HepG2 (cell line): ENCODE measurements at regions not wholly inside any gene's neighbourhood (a gene's known extent, or its start where the extent isn't known, plus 50 kb on each side); places are given as distances from the start of the nearest gene placed in this dataset.
A peak's percentile ranks its signal among the peaks of the same experiment; 100 is the strongest.

Source experiments
- CBFB ChIP-seq: sonication (generic); formaldehyde crosslinking; IDR thresholded peaks from 2 replicates; pipeline ENCODE4 v1.4.0; 2020; ENCODE audit warnings: missing genetic modification reagents
- GFI1 ChIP-seq: sonication (generic); formaldehyde crosslinking; IDR thresholded peaks from 2 replicates; pipeline ENCODE4 v1.5.0; 2020; ENCODE audit warnings: missing genetic modification reagents, mild to moderate bottlenecking, borderline replicate concordance
- HDAC1 ChIP-seq: sonication (generic); formaldehyde crosslinking; IDR thresholded peaks from 2 replicates; pipeline ENCODE4 v1.5.1; 2020; ENCODE audit warnings: mild to moderate bottlenecking, missing genetic modification reagents
- HMG20A ChIP-seq: IDR thresholded peaks from 2 replicates; pipeline ENCODE4 v1.6.1; 2016; ENCODE audit warnings: borderline replicate concordance
- KLF11 ChIP-seq: IDR thresholded peaks from 2 replicates; pipeline ENCODE4 v1.6.1; 2016; ENCODE audit warnings: missing compliant biosample characterization
- MEIS1 ChIP-seq: sonication (generic); formaldehyde crosslinking; IDR thresholded peaks from 2 replicates; pipeline ENCODE4 v1.9.0; 2021; ENCODE audit warnings: mild to moderate bottlenecking, missing genetic modification reagents, moderate library complexity, borderline replicate concordance
- RFXAP ChIP-seq: sonication (generic); formaldehyde crosslinking; IDR thresholded peaks from 2 replicates; pipeline ENCODE4 v1.4.0; 2020; ENCODE audit warnings: missing genetic modification reagents, borderline replicate concordance
- ZBTB8A ChIP-seq: sonication (generic); formaldehyde crosslinking; IDR thresholded peaks from 2 replicates; pipeline ENCODE4 v1.4.0; 2020; ENCODE audit warnings: mild to moderate bottlenecking, low read depth, missing genetic modification reagents, borderline replicate concordance
- ZKSCAN8 ChIP-seq: IDR thresholded peaks from 2 replicates; pipeline ENCODE4 v1.6.1; 2016; ENCODE audit warnings: borderline replicate concordance, missing genetic modification reagents, missing compliant biosample characterization
- ZNF83 ChIP-seq: sonication (generic); formaldehyde crosslinking; IDR thresholded peaks from 2 replicates; pipeline ENCODE4 v1.4.0; 2020; ENCODE audit warnings: missing genetic modification reagents, mild to moderate bottlenecking, borderline replicate concordance
- TF ChIP-seq, protein P1 (sequence below): sonication (generic); formaldehyde crosslinking; IDR thresholded peaks from 2 replicates; pipeline ENCODE4 v1.4.0; 2020; ENCODE audit warnings: mild to moderate bottlenecking, missing genetic modification reagents
- TF ChIP-seq, protein P2 (sequence below): sonication (generic); formaldehyde crosslinking; IDR thresholded peaks from 2 replicates; pipeline ENCODE4 v1.5.0; 2020; ENCODE audit warnings: missing genetic modification reagents, mild to moderate bottlenecking, borderline replicate concordance
- TF ChIP-seq, protein P3 (sequence below): sonication (generic); formaldehyde crosslinking; IDR thresholded peaks from 2 replicates; pipeline ENCODE4 v1.4.0; 2020; ENCODE audit warnings: missing genetic modification reagents, low read depth, mild to moderate bottlenecking, borderline replicate concordance
- TF ChIP-seq, protein P4 (sequence below), 2 experiments: IDR thresholded peaks; 2 replicates each; pipeline ENCODE4 v1.6.1; 2011 to 2012; ENCODE audit warnings: low read length in 2 of 2, borderline replicate concordance in 1 of 2, low read depth in 1 of 2, mild to moderate bottlenecking in 1 of 2, moderate library complexity in 1 of 2

DNA sequence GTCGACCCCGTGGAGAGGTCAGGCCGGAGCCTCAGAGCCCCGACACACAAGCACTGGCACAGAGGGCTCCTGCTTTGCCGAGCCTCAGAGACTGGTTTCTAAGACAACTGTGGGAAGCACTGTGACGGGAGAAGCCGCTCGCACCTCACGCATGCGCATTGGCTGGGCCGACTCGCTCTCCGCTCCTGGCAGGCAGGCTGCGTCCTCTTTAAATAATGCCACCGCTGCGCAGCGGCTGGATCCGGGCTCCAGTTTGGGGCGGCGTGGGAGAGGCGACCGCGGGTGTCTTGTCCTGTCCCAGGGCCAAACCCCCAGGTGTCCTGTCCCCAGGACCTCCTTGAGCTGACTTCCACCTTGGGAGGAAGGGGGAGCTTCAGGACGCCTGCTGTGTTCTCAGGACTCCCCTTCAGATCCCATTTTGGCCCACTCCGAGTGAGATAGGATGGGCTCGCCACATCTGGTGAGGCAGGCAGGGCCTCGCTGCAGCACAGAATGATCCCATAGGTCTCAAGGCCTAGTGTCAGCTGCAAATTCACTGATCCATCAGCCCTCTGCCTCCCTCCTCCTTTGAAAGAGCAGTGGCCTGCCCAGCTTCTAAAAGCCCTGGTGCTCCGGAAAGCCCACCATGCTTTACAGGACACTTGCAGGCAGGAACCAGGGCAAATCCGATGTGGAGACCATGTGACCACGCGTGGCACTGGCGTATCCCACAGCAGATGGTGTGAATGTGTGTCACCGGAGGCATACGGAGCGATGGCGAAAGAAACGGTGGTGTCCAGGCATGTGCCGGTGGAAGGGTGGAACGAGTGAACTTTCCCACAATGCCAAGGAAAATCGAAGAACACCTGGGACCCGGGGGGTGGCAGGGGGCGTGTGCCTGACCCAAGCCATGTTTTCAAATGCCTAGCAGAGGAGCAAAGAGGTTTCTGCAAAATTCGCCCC lies 169.3 kb upstream of the ZNF337 start (continued):
- TF ChIP-seq, protein P1, sequence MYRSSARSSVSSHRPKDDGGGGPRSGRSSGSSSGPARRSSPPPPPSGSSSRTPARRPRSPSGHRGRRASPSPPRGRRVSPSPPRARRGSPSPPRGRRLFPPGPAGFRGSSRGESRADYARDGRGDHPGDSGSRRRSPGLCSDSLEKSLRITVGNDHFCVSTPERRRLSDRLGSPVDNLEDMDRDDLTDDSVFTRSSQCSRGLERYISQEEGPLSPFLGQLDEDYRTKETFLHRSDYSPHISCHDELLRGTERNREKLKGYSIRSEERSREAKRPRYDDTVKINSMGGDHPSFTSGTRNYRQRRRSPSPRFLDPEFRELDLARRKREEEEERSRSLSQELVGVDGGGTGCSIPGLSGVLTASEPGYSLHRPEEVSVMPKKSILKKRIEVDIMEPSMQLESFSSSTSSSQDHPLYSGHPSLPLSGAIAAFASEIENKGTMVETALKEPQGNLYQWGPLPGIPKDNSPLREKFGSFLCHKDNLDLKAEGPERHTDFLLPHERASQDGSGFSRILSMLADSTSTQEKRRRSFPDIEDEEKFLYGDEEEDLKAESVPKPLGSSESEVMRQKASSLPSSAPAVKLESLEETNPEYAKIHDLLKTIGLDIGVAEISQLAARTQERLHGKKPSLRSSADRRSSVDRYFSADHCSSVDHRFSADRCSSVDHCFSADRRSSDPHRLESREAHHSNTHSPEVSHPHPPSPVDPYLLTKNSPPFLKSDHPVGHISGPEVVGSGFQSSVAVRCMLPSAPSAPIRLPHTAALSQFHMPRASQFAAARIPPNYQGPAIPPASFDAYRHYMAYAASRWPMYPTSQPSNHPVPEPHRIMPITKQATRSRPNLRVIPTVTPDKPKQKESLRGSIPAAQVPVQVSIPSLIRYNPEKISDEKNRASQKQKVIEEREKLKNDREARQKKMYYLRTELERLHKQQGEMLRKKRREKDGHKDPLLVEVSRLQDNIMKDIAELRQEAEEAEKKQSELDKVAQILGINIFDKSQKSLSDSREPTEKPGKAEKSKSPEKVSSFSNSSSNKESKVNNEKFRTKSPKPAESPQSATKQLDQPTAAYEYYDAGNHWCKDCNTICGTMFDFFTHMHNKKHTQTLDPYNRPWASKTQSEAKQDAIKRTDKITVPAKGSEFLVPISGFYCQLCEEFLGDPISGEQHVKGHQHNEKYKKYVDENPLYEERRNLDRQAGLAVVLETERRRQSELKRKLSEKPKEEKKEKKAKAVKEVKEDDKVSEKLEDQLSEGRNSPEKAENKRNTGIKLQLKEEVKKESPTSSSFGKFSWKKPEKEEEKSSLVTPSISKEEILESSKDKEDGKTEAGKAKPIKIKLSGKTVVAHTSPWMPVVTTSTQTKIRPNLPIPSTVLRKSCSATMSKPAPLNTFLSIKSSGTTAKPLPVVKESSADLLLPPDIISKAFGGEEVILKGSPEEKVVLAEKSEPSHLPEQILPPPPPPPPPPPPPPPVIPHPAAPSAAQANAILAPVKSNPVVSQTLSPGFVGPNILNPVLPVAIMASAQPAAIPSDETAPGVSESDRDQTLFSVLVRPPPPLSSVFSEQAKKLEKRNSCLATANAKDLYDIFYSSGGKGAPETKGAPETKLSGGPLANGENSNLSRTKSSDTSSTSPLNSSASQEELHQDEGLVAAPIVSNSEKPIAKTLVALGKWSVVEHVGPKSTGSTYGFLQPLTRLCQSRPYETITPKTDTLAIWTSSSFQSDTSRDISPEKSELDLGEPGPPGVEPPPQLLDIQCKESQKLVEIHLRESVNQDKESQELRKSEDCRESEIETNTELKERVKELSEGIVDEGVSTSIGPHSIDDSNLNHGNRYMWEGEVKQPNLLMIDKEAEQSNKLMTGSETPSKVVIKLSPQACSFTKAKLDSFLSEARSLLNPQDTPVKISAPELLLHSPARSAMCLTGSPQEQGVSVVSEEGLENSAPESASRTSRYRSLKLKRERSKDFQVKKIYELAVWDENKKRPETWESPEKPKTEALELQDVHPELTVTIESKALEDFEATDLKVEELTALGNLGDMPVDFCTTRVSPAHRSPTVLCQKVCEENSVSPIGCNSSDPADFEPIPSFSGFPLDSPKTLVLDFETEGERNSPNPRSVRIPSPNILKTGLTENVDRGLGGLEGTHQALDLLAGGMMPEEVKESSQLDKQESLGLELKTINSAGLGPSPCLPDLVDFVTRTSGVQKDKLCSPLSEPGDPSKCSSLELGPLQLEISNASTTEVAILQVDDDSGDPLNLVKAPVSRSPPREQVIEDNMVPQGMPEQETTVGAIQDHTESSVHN (CRISPR knock-in tag), result no peak
- TF ChIP-seq, protein P2, sequence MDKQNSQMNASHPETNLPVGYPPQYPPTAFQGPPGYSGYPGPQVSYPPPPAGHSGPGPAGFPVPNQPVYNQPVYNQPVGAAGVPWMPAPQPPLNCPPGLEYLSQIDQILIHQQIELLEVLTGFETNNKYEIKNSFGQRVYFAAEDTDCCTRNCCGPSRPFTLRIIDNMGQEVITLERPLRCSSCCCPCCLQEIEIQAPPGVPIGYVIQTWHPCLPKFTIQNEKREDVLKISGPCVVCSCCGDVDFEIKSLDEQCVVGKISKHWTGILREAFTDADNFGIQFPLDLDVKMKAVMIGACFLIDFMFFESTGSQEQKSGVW (CRISPR knock-in tag), result no peak
- TF ChIP-seq RFXAP (CRISPR knock-in tag), result no peak
- no peak for TF ChIP-seq ZNF83
- TF ChIP-seq HDAC1 (CRISPR knock-in tag), result 0 out of 2 replicates have a peak, but pooled peaks have one; percentile 17
- TF ChIP-seq, protein P3, sequence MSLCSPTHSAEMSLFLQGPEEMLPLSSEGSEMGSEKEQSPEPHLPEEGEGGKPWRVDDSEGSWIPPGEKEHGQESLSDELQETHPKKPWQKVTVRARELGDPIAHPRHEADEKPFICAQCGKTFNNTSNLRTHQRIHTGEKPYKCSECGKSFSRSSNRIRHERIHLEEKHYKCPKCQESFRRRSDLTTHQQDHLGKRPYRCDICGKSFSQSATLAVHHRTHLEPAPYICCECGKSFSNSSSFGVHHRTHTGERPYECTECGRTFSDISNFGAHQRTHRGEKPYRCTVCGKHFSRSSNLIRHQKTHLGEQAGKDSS (CRISPR knock-in tag), result peak; percentile 78; the same call in 1 of the 2 replicates
- TF ChIP-seq, protein P4, sequence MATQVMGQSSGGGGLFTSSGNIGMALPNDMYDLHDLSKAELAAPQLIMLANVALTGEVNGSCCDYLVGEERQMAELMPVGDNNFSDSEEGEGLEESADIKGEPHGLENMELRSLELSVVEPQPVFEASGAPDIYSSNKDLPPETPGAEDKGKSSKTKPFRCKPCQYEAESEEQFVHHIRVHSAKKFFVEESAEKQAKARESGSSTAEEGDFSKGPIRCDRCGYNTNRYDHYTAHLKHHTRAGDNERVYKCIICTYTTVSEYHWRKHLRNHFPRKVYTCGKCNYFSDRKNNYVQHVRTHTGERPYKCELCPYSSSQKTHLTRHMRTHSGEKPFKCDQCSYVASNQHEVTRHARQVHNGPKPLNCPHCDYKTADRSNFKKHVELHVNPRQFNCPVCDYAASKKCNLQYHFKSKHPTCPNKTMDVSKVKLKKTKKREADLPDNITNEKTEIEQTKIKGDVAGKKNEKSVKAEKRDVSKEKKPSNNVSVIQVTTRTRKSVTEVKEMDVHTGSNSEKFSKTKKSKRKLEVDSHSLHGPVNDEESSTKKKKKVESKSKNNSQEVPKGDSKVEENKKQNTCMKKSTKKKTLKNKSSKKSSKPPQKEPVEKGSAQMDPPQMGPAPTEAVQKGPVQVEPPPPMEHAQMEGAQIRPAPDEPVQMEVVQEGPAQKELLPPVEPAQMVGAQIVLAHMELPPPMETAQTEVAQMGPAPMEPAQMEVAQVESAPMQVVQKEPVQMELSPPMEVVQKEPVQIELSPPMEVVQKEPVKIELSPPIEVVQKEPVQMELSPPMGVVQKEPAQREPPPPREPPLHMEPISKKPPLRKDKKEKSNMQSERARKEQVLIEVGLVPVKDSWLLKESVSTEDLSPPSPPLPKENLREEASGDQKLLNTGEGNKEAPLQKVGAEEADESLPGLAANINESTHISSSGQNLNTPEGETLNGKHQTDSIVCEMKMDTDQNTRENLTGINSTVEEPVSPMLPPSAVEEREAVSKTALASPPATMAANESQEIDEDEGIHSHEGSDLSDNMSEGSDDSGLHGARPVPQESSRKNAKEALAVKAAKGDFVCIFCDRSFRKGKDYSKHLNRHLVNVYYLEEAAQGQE (IDR thresholded peaks at IDR 0.05; ENCODE audit: borderline replicate concordance in 1 of 2, low read depth in 1 of 2, low read length in 2 of 2), result no peak
- no peak for TF ChIP-seq GFI1
- TF ChIP-seq CBFB (CRISPR knock-in tag), result no peak
- no peak for TF ChIP-seq ZKSCAN8 (CRISPR knock-in tag)
- TF ChIP-seq MEIS1 (CRISPR knock-in tag), result no peak; the same call in 1 of the 2 replicates
- TF ChIP-seq HMG20A (CRISPR knock-in tag), result no peak
- no peak for TF ChIP-seq KLF11 (CRISPR knock-in tag)
- TF ChIP-seq ZBTB8A, result no peak
